ENCODE measurements at regions not wholly inside any gene's neighbourhood (a gene's known extent, or its start where the extent isn't known, plus 50 kb on each side); places are given as distances from the start of the nearest gene placed in this dataset.

- TF ChIP-seq CTCF (IDR thresholded peaks at IDR 0.05; ENCODE audit: low read length, missing control alignments) = no peak
- DNase-seq (ENCODE audit: low read depth) = no peak
- no peak overlapping the region for H3K4me3 ChIP-seq (replicated peaks; ENCODE audit: low read depth, low read length)
Observed at GRCh38 chr4:41423117-41423516, 114.8 kb upstream of the LIMCH1 start.

GRCh38 chr4:41424522-41424921 is 113.4 kb upstream of the LIMCH1 start:
- no peak for DNase-seq (ENCODE audit: low read depth)
- H3K4me3 ChIP-seq (replicated peaks; ENCODE audit: low read depth, low read length) = no peak overlapping the region
- TF ChIP-seq CTCF (IDR thresholded peaks at IDR 0.05; ENCODE audit: low read length, missing control alignments) = no peak

GRCh38 chr4:41425650-41426049 is 112.3 kb upstream of the LIMCH1 start:
- no peak for TF ChIP-seq CTCF (IDR thresholded peaks at IDR 0.05; ENCODE audit: low read length, missing control alignments)
- DNase-seq (ENCODE audit: low read depth) = no peak

GRCh38 chr4:41426539-41426938 is 111.4 kb upstream of the LIMCH1 start:
- H3K4me3 ChIP-seq (replicated peaks; ENCODE audit: low read depth, low read length) = no peak overlapping the region
- TF ChIP-seq CTCF (IDR thresholded peaks at IDR 0.05; ENCODE audit: low read length, missing control alignments) = no peak
- no peak for DNase-seq (ENCODE audit: low read depth)

More at GRCh38 chr4:41425650-41426049, 112.3 kb upstream of the LIMCH1 start:
- H3K4me3 ChIP-seq (replicated peaks; ENCODE audit: low read depth, low read length) = no peak overlapping the region

- DNase-seq (ENCODE audit: low read depth) = no peak
- TF ChIP-seq CTCF (IDR thresholded peaks at IDR 0.05; ENCODE audit: low read length, missing control alignments) = no peak
- no peak overlapping the region for H3K4me3 ChIP-seq (replicated peaks; ENCODE audit: low read depth, low read length)
Observed at GRCh38 chr4:41427306-41427882, 110.6 kb upstream of the LIMCH1 start.

GRCh38 chr4:41427931-41428600 is 109.9 kb upstream of the LIMCH1 start:
- no peak for DNase-seq (ENCODE audit: low read depth)
- no peak for TF ChIP-seq CTCF (IDR thresholded peaks at IDR 0.05; ENCODE audit: low read length, missing control alignments)
- H3K4me3 ChIP-seq (replicated peaks; ENCODE audit: low read depth, low read length) = no peak overlapping the region
